OCI-LY1 (cell line): ENCODE measurements at regions not wholly inside any gene's neighbourhood (a gene's known extent, or its start where the extent isn't known, plus 50 kb on each side); places are given as distances from the start of the nearest gene placed in this dataset.

ENCODE experiments used
- H2AFZ ChIP-seq: fragments of 200-600 bp; sonication (generic), shearing (Covaris generic); 2 replicates; pipeline ENCODE4 v1.6.0; 2014; ENCODE audit warnings: antibody characterized with exemption, mild to moderate bottlenecking, low read length
- H3F3A ChIP-seq: fragments of 200-600 bp; sonication (generic), shearing (Covaris generic); 2 replicates; pipeline ENCODE4 v1.6.0; 2014; ENCODE audit warnings: mild to moderate bottlenecking, antibody characterized with exemption, low read length, moderate library complexity; ENCODE audit not compliant: insufficient read depth
- H3K27ac ChIP-seq: fragments of 200-600 bp; sonication (generic); 2 replicates; pipeline ENCODE4 v1.5.1; 2014; ENCODE audit warnings: low read length, mixed run types, mild to moderate bottlenecking, low read depth; ENCODE audit not compliant: poor library complexity, severe bottlenecking
- H3K27me3 ChIP-seq: fragments of 200-600 bp; sonication (generic); 2 replicates; pipeline ENCODE4 v1.6.0; 2014; ENCODE audit warnings: antibody characterized with exemption, mild to moderate bottlenecking, low read length, moderate library complexity; ENCODE audit not compliant: insufficient read depth
- H3K36me3 ChIP-seq: fragments of 200-600 bp; sonication (generic); 2 replicates; pipeline ENCODE4 v1.6.1; 2014; ENCODE audit warnings: mild to moderate bottlenecking, antibody characterized with exemption, low read length, moderate library complexity, mixed read lengths; ENCODE audit not compliant: insufficient read depth
- H3K4me1 ChIP-seq: fragments of 200-600 bp; sonication (generic); 2 replicates; pipeline ENCODE4 v1.5.1; 2014; ENCODE audit warnings: mild to moderate bottlenecking, low read length, moderate library complexity; ENCODE audit not compliant: insufficient read depth, severe bottlenecking
- H3K4me2 ChIP-seq: fragments of 200-600 bp; sonication (generic), shearing (Covaris generic); 2 replicates; pipeline ENCODE4 v1.6.1; 2014; ENCODE audit warnings: low read length
- H3K4me3 ChIP-seq: fragments of 200-600 bp; sonication (generic); 2 replicates; pipeline ENCODE4 v1.5.1; 2014; ENCODE audit warnings: low read length, low read depth, mild to moderate bottlenecking, mixed read lengths; ENCODE audit not compliant: poor library complexity, severe bottlenecking
- H3K79me2 ChIP-seq: fragments of 200-600 bp; shearing (Covaris generic); 2 replicates; pipeline ENCODE4 v1.6.1; 2016; ENCODE audit warnings: mixed run types, low read length, mixed read lengths; ENCODE audit not compliant: insufficient read depth
- H3K9ac ChIP-seq: fragments of 200-600 bp; sonication (generic), shearing (Covaris generic); 2 replicates; pipeline ENCODE4 v1.6.1; 2014; ENCODE audit warnings: mild to moderate bottlenecking, low read length, mixed read lengths
- H3K9me2 ChIP-seq: fragments of 200-600 bp; sonication (generic), shearing (Covaris generic); 2 replicates; pipeline ENCODE4 v1.6.1; 2014; ENCODE audit warnings: low read depth, mild to moderate bottlenecking, low read length, mixed read lengths
- H3K9me3 ChIP-seq: fragments of 200-600 bp; shearing (Covaris generic); 2 replicates; pipeline ENCODE4 v1.6.1; 2014; ENCODE audit warnings: low read length, mixed read lengths
- H4K20me1 ChIP-seq: fragments of 200-600 bp; sonication (generic), shearing (Covaris generic); 2 replicates; pipeline ENCODE4 v1.6.0; 2016; ENCODE audit warnings: mild to moderate bottlenecking, low read length; ENCODE audit not compliant: insufficient read depth
- CTCF ChIP-seq: fragments of 200-600 bp; sonication (generic), shearing (Covaris generic); IDR thresholded peaks from 2 replicates; pipeline ENCODE4 v1.5.1; 2017; ENCODE audit warnings: mild to moderate bottlenecking, antibody characterized with exemption, low read length, moderate library complexity, mixed read lengths
- EZH2 ChIP-seq: fragments of 200-600 bp; sonication (generic), shearing (Covaris generic); IDR thresholded peaks from 2 replicates; pipeline ENCODE4 v1.8.0; 2017; ENCODE audit warnings: borderline replicate concordance, mixed run types, mild to moderate bottlenecking, antibody characterized with exemption, low read length, moderate library complexity, mixed read lengths

GRCh38 chr7:46356371-46356770 lies 435.3 kb upstream of the IGFBP3 start:
- H2AFZ ChIP-seq: no peak overlapping the region
- TF ChIP-seq CTCF: no peak
- TF ChIP-seq EZH2: no peak

GRCh38 chr7:46355331-46355730 lies 434.3 kb upstream of the IGFBP3 start:
- H3K36me3 ChIP-seq: no peaks in the 10 kb centered on the region
- no peak for TF ChIP-seq EZH2
- TF ChIP-seq CTCF: no peak
- H3K4me2 ChIP-seq: no peak overlapping the region
- H3K9me2 ChIP-seq: no peaks in the 10 kb centered on the region
- H3F3A ChIP-seq: no peaks in the 10 kb centered on the region
- H3K9ac ChIP-seq: no peak overlapping the region
- H4K20me1 ChIP-seq: no peaks in the 10 kb centered on the region
- no peaks in the 10 kb centered on the region for H3K4me1 ChIP-seq
- H3K9me3 ChIP-seq: no peaks in the 10 kb centered on the region
- H2AFZ ChIP-seq: no peak overlapping the region
- no peaks in the 10 kb centered on the region for H3K79me2 ChIP-seq
- no peaks in the 10 kb centered on the region for H3K27me3 ChIP-seq
- no peak overlapping the region for H3K27ac ChIP-seq
- H3K4me3 ChIP-seq: no peak overlapping the region

More at GRCh38 chr7:46356371-46356770, 435.3 kb upstream of the IGFBP3 start:
- no peaks in the 10 kb centered on the region for H3K9me3 ChIP-seq
- no peaks in the 10 kb centered on the region for H3F3A ChIP-seq
- H3K27me3 ChIP-seq: no peaks in the 10 kb centered on the region
- H3K4me1 ChIP-seq: no peaks in the 10 kb centered on the region
- H4K20me1 ChIP-seq: no peaks in the 10 kb centered on the region
- no peak overlapping the region for H3K4me3 ChIP-seq
- H3K27ac ChIP-seq: no peak overlapping the region
- H3K36me3 ChIP-seq: no peaks in the 10 kb centered on the region
- H3K4me2 ChIP-seq: no peak overlapping the region
- H3K9me2 ChIP-seq: no peaks in the 10 kb centered on the region
- no peaks in the 10 kb centered on the region for H3K79me2 ChIP-seq
- no peak overlapping the region for H3K9ac ChIP-seq

GRCh38 chr7:46352004-46352954 lies 431.2 kb upstream of the IGFBP3 start:
- no peaks in the 10 kb centered on the region for H3K9me2 ChIP-seq
- no peaks in the 10 kb centered on the region for H4K20me1 ChIP-seq
- H3K79me2 ChIP-seq: no peaks in the 10 kb centered on the region
- H3K4me1 ChIP-seq: no peaks in the 10 kb centered on the region
- TF ChIP-seq EZH2 (no peak), CTCF (peak; percentile 64; the same call in 1 of the 2 replicates)
- no peak overlapping the region for H3K4me3 ChIP-seq
- H3K36me3 ChIP-seq: no peaks in the 10 kb centered on the region
- H3F3A ChIP-seq: no peaks in the 10 kb centered on the region
- no peaks in the 10 kb centered on the region for H3K9me3 ChIP-seq
- no peak overlapping the region for H3K9ac ChIP-seq
- no peak overlapping the region for H2AFZ ChIP-seq
- no peak overlapping the region for H3K27ac ChIP-seq
- H3K4me2 ChIP-seq: no peak overlapping the region
- no peaks in the 10 kb centered on the region for H3K27me3 ChIP-seq
